Thoracic aorta (tissue), 2 donors: ENCODE measurements at regions not wholly inside any gene's neighbourhood (a gene's known extent, or its start where the extent isn't known, plus 50 kb on each side); places are given as distances from the start of the nearest gene placed in this dataset.

Source experiments
- ATAC-seq: fragments of 150-250 bp; one replicate; pipeline ENCODE4 v1.8.0; 2017; ENCODE audit warnings: low read depth; ENCODE audit not compliant: insufficient number of reproducible peaks, low FRiP score
- DNase-seq: peaks from one replicate; pipeline ENCODE4 v3.0.0-alpha.2; 2020; ENCODE audit warnings: low spot score
- H3K27ac ChIP-seq, 2 donors: fragments of 200-600 bp; sonication (generic); 1 replicate in 1 of 2; 2 replicates in 1 of 2; pipeline ENCODE4 v1.5.1; 2016; ENCODE audit warnings: mild to moderate bottlenecking in 2 of 2, moderate library complexity in 2 of 2
- H3K27me3 ChIP-seq: fragments of 200-600 bp; sonication (generic); replicated peaks from 2 replicates; pipeline ENCODE4 v1.6.0; 2016; ENCODE audit warnings: mild to moderate bottlenecking; ENCODE audit not compliant: insufficient read depth
- H3K36me3 ChIP-seq: fragments of 200-600 bp; sonication (generic); one replicate; pipeline ENCODE4 v1.5.1; 2016
- H3K4me1 ChIP-seq, 2 donors: fragments of 200-600 bp; sonication (generic); 1 replicate in 1 of 2; 2 replicates in 1 of 2; pipeline versions ENCODE4 v1.5.1 to v1.6.0; 2016; ENCODE audit warnings: low read depth in 2 of 2, mild to moderate bottlenecking in 1 of 2; ENCODE audit not compliant: control insufficient read depth in 1 of 2
- H3K4me3 ChIP-seq: fragments of 200-600 bp; sonication (generic); 2 replicates; pipeline ENCODE4 v1.5.1; 2016; ENCODE audit warnings: mild to moderate bottlenecking
- H3K9me3 ChIP-seq: fragments of 200-600 bp; sonication (generic); 2 replicates; pipeline ENCODE4 v1.5.1; 2016
- CTCF ChIP-seq: fragments of 200-600 bp; sonication (generic); IDR thresholded peaks from one replicate; pipeline ENCODE4 v1.5.1; 2019; ENCODE audit warnings: antibody characterized with exemption

- no peak for ATAC-seq
These were observed 1469.5 kb downstream of the SLITRK1 start for GRCh38 chr13:82412749-82413148.

GRCh38 chr13:82407321-82407720 lies 1475.0 kb downstream of the SLITRK1 start:
- DNase-seq (no peak), ATAC-seq (no peak)
- Histone ChIP-seq H3K4me3 (no peak overlapping the region), H3K27me3 (no peaks in the 10 kb centered on the region), H3K27ac (no peak overlapping the region), H3K9me3 (no peaks in the 10 kb centered on the region), H3K36me3 (no peaks in the 10 kb centered on the region), H3K4me1 (no peaks in the 10 kb centered on the region)
- TF ChIP-seq CTCF = no peak

More at GRCh38 chr13:82412749-82413148, 1469.5 kb downstream of the SLITRK1 start:
- no peaks in the 10 kb centered on the region for H3K27me3 ChIP-seq
- no peak for TF ChIP-seq CTCF
- H3K4me1 ChIP-seq = no peaks in the 10 kb centered on the region
- no peak overlapping the region for H3K4me3 ChIP-seq
- no peak overlapping the region for H3K27ac ChIP-seq
- H3K9me3 ChIP-seq = no peaks in the 10 kb centered on the region
- H3K36me3 ChIP-seq = no peaks in the 10 kb centered on the region
- no peak for DNase-seq

- DNase-seq = no peak
- no peak for TF ChIP-seq CTCF
- H3K36me3 ChIP-seq = no peaks in the 10 kb centered on the region
- no peaks in the 10 kb centered on the region for H3K27me3 ChIP-seq
- no peak overlapping the region for H3K27ac ChIP-seq
- ATAC-seq = no peak
- H3K4me3 ChIP-seq = no peak overlapping the region
- no peaks in the 10 kb centered on the region for H3K9me3 ChIP-seq
- no peaks in the 10 kb centered on the region for H3K4me1 ChIP-seq
These were observed 1507.6 kb downstream of the SLITRK1 start for GRCh38 chr13:82374719-82375118.

- Histone ChIP-seq H3K4me3 (no peak overlapping the region), H3K36me3 (no peaks in the 10 kb centered on the region), H3K4me1 (no peaks in the 10 kb centered on the region), H3K27ac (no peak overlapping the region), H3K27me3 (no peaks in the 10 kb centered on the region), H3K9me3 (no peaks in the 10 kb centered on the region)
- no peak for TF ChIP-seq CTCF
- DNase-seq = no peak
- no peak for ATAC-seq
These were observed 1512.0 kb downstream of the SLITRK1 start for GRCh38 chr13:82370316-82370715.

- no peak overlapping the region for H3K27ac ChIP-seq
- TF ChIP-seq CTCF = no peak
- no peak for ATAC-seq
- H3K27me3 ChIP-seq = no peaks in the 10 kb centered on the region
- H3K9me3 ChIP-seq = no peaks in the 10 kb centered on the region
- no peaks in the 10 kb centered on the region for H3K36me3 ChIP-seq
- no peak overlapping the region for H3K4me3 ChIP-seq
- H3K4me1 ChIP-seq = peaks cover 0 to 5% of the 10 kb centered on the region in 2 donors
- DNase-seq = no peak
These were observed 1517.7 kb downstream of the SLITRK1 start for GRCh38 chr13:82364525-82364924.
